OCI-LY3 (cell line): ENCODE measurements at regions not wholly inside any gene's neighbourhood (a gene's known extent, or its start where the extent isn't known, plus 50 kb on each side); places are given as distances from the start of the nearest gene placed in this dataset.

Experiments used
- H2AFZ ChIP-seq: fragments of 200-600, 300-600 bp; shearing (Covaris generic); 2 replicates; pipeline ENCODE4 v1.6.0; 2014; ENCODE audit warnings: antibody characterized with exemption, low read depth, low read length
- H3K27ac ChIP-seq: fragments of 200-600, 300-600 bp; sonication (generic); 2 replicates; pipeline ENCODE4 v1.5.1; 2014; ENCODE audit warnings: mild to moderate bottlenecking, low read length, moderate library complexity, mixed read lengths
- H3K27me3 ChIP-seq: fragments of 200-600, 300-600 bp; sonication (generic); 2 replicates; pipeline ENCODE4 v1.6.1; 2014; ENCODE audit warnings: low read depth, low read length, mixed read lengths
- H3K36me3 ChIP-seq: fragments of 200-600, 300-600 bp; sonication (generic); replicated peaks from 2 replicates; pipeline ENCODE3; 2014; ENCODE audit warnings: low read depth, low read length, mixed read lengths
- H3K4me1 ChIP-seq: fragments of 300-600, 200-600 bp; sonication (generic); 2 replicates; pipeline ENCODE4 v1.6.1; 2014; ENCODE audit warnings: low read length, mixed read lengths
- H3K4me2 ChIP-seq: fragments of 200-600, 300-600 bp; sonication (generic); 2 replicates; pipeline ENCODE4 v1.6.1; 2014; ENCODE audit warnings: low read length, mixed read lengths
- H3K4me3 ChIP-seq: fragments of 300-600, 200-600 bp; sonication (generic); 2 replicates; pipeline ENCODE4 v1.5.1; 2014; ENCODE audit warnings: antibody characterized with exemption, mild to moderate bottlenecking, low read length, moderate library complexity
- H3K79me2 ChIP-seq: fragments of 300-600, 200-600 bp; shearing (Covaris generic); 2 replicates; pipeline ENCODE4 v1.6.1; 2014; ENCODE audit warnings: mild to moderate bottlenecking, low read length, mixed read lengths
- H3K9ac ChIP-seq: fragments of 300-600, 200-600 bp; shearing (Covaris generic); 2 replicates; pipeline ENCODE4 v1.6.0; 2014; ENCODE audit warnings: mild to moderate bottlenecking, low read length, moderate library complexity
- H3K9me3 ChIP-seq: fragments of 200-600, 300-600 bp; shearing (Covaris generic); 2 replicates; pipeline ENCODE4 v1.6.1; 2014; ENCODE audit warnings: low read length, mixed read lengths; ENCODE audit not compliant: insufficient read depth
- H4K20me1 ChIP-seq: fragments of 200-600, 300-600 bp; sonication (generic); 2 replicates; pipeline ENCODE4 v1.6.1; 2016; ENCODE audit warnings: low read length, mixed read lengths; ENCODE audit not compliant: insufficient read depth
- CTCF ChIP-seq: fragments of 200-600, 300-600 bp; sonication (generic); IDR thresholded peaks from 2 replicates; pipeline ENCODE4 v1.5.1; 2014; ENCODE audit warnings: antibody characterized with exemption, low read length, low read depth
- EZH2phosphoT487 ChIP-seq: fragments of 200-600 bp; shearing (Covaris generic); IDR thresholded peaks from 2 replicates; pipeline ENCODE4 v1.6.1; 2018; ENCODE audit warnings: antibody characterized with exemption, mixed run types, low read depth

GRCh38 chr6:167453082-167453446 is 128.2 kb downstream of the TTLL2 start:
- H3K9ac ChIP-seq: no peak overlapping the region
- no peaks in the 10 kb centered on the region for H4K20me1 ChIP-seq
- H3K4me1 ChIP-seq: no peaks in the 10 kb centered on the region
- H3K27me3 ChIP-seq: peaks cover 18% of the 10 kb centered on the region; the same call in 1 of the 2 replicates
- no peaks in the 10 kb centered on the region for H3K9me3 ChIP-seq
- no peak overlapping the region for H3K27ac ChIP-seq
- no peaks in the 10 kb centered on the region for H3K36me3 ChIP-seq
- H3K4me3 ChIP-seq: no peak overlapping the region
- no peak for TF ChIP-seq EZH2phosphoT487
- no peak for TF ChIP-seq CTCF
- no peaks in the 10 kb centered on the region for H3K79me2 ChIP-seq
- H3K4me2 ChIP-seq: no peak overlapping the region
- H2AFZ ChIP-seq: no peak overlapping the region

- H3K4me1 ChIP-seq: no peaks in the 10 kb centered on the region
- H3K27ac ChIP-seq: no peak overlapping the region
- TF ChIP-seq CTCF (no peak), EZH2phosphoT487 (no peak)
- H3K9ac ChIP-seq: no peak overlapping the region
- no peaks in the 10 kb centered on the region for H3K9me3 ChIP-seq
- no peak overlapping the region for H2AFZ ChIP-seq
- H4K20me1 ChIP-seq: no peaks in the 10 kb centered on the region
- H3K4me3 ChIP-seq: no peak overlapping the region
- H3K27me3 ChIP-seq: peaks cover 25% of the 10 kb centered on the region
- no peaks in the 10 kb centered on the region for H3K36me3 ChIP-seq
- no peaks in the 10 kb centered on the region for H3K79me2 ChIP-seq
- no peak overlapping the region for H3K4me2 ChIP-seq
Observed at GRCh38 chr6:167454003-167454402, 129.1 kb downstream of the TTLL2 start.

- Histone ChIP-seq H3K4me3 (no peak overlapping the region), H3K27me3 (peaks cover 30% of the 10 kb centered on the region), H2AFZ (no peak overlapping the region), H3K79me2 (no peaks in the 10 kb centered on the region), H3K9ac (no peak overlapping the region), H3K9me3 (no peaks in the 10 kb centered on the region), H4K20me1 (no peaks in the 10 kb centered on the region), H3K4me1 (no peaks in the 10 kb centered on the region), H3K27ac (no peak overlapping the region), H3K36me3 (no peaks in the 10 kb centered on the region), H3K4me2 (no peak overlapping the region)
- TF ChIP-seq CTCF (no peak), EZH2phosphoT487 (no peak)
Observed at GRCh38 chr6:167455371-167455770, 130.5 kb downstream of the TTLL2 start.

- H3K36me3 ChIP-seq: no peaks in the 10 kb centered on the region
- H3K9ac ChIP-seq: no peak overlapping the region
- H3K27ac ChIP-seq: no peak overlapping the region
- no peak overlapping the region for H3K4me3 ChIP-seq
- no peak overlapping the region for H2AFZ ChIP-seq
- TF ChIP-seq CTCF (no peak), EZH2phosphoT487 (no peak)
- peaks cover 15% of the 10 kb centered on the region for H3K27me3 ChIP-seq
- H3K9me3 ChIP-seq: no peaks in the 10 kb centered on the region
- H3K79me2 ChIP-seq: no peaks in the 10 kb centered on the region
- H3K4me1 ChIP-seq: no peaks in the 10 kb centered on the region
- H3K4me2 ChIP-seq: no peak overlapping the region
- no peaks in the 10 kb centered on the region for H4K20me1 ChIP-seq
Observed at GRCh38 chr6:167462514-167463312, 137.8 kb downstream of the TTLL2 start.
